Ishikawa (cell line): ENCODE measurements at regions not wholly inside any gene's neighbourhood (a gene's known extent, or its start where the extent isn't known, plus 50 kb on each side); places are given as distances from the start of the nearest gene placed in this dataset.

Source experiments
- CEBPB ChIP-seq: IDR thresholded peaks from 2 replicates; pipeline ENCODE4 v1.6.1; 2012
- CREB1 ChIP-seq: IDR thresholded peaks from 2 replicates; pipeline ENCODE4 v1.6.1; 2012; ENCODE audit warnings: low read depth
- EGR1 ChIP-seq: IDR thresholded peaks from 2 replicates; pipeline ENCODE4 v1.6.1; 2012
- EP300 ChIP-seq: IDR thresholded peaks from 2 replicates; pipeline ENCODE4 v1.6.1; 2012; ENCODE audit warnings: borderline replicate concordance
- FOXM1 ChIP-seq: IDR thresholded peaks from 2 replicates; pipeline ENCODE4 v1.6.1; 2012; ENCODE audit warnings: low read depth, borderline replicate concordance
- MAX ChIP-seq: IDR thresholded peaks from 2 replicates; pipeline ENCODE4 v1.6.1; 2012
- NFIC ChIP-seq: IDR thresholded peaks from 2 replicates; pipeline ENCODE4 v1.6.1; 2012
- RAD21 ChIP-seq: IDR thresholded peaks from 2 replicates; pipeline ENCODE4 v1.6.1; 2012; ENCODE audit warnings: low read depth
- REST ChIP-seq: IDR thresholded peaks from 2 replicates; pipeline ENCODE4 v1.6.1; 2012; ENCODE audit warnings: low read depth, mild to moderate bottlenecking
- TAF1 ChIP-seq: IDR thresholded peaks from 2 replicates; pipeline ENCODE4 v1.6.1; 2012; ENCODE audit warnings: low read depth, mild to moderate bottlenecking
- TCF12 ChIP-seq: IDR thresholded peaks from 2 replicates; pipeline ENCODE4 v1.6.1; 2012; ENCODE audit warnings: low read depth
- TEAD4 ChIP-seq: IDR thresholded peaks from 2 replicates; pipeline ENCODE4 v1.6.1; 2012
- USF1 ChIP-seq: IDR thresholded peaks from 2 replicates; pipeline ENCODE4 v1.6.1; 2012
- YY1 ChIP-seq: IDR thresholded peaks from 2 replicates; pipeline ENCODE4 v1.6.1; 2012; ENCODE audit warnings: low read depth
- ZBTB7A ChIP-seq: IDR thresholded peaks from 2 replicates; pipeline ENCODE4 v1.6.1; 2012; ENCODE audit warnings: low read depth

- TF ChIP-seq YY1 (no peak), RAD21 (no peak), TEAD4 (no peak), REST (no peak), ZBTB7A (no peak), EP300 (no peak), NFIC (no peak)
Measured at GRCh38 chr2:147665105-147665504, 179.7 kb upstream of the ACVR2A start.

- TF ChIP-seq FOXM1 = no peak
- no peak for TF ChIP-seq TEAD4
- TF ChIP-seq CREB1 = no peak
Measured at GRCh38 chr2:147663962-147664361, 180.9 kb upstream of the ACVR2A start.

- no peak for TF ChIP-seq MAX
- no peak for TF ChIP-seq CEBPB
- no peak for TF ChIP-seq TCF12
- no peak for TF ChIP-seq YY1
- TF ChIP-seq TAF1 = no peak
- TF ChIP-seq ZBTB7A = no peak
- TF ChIP-seq REST = no peak
- TF ChIP-seq CREB1 = no peak
- TF ChIP-seq NFIC = no peak
- TF ChIP-seq EGR1 = no peak
- no peak for TF ChIP-seq EP300
- no peak for TF ChIP-seq RAD21
- TF ChIP-seq FOXM1 = no peak
- no peak for TF ChIP-seq TEAD4
- TF ChIP-seq USF1 = no peak
Measured at GRCh38 chr2:147663153-147663961, 181.5 kb upstream of the ACVR2A start.

GRCh38 chr2:147662221-147662620 lies 182.6 kb upstream of the ACVR2A start:
- no peak for TF ChIP-seq EP300
- no peak for TF ChIP-seq EGR1
- TF ChIP-seq YY1 = no peak
- TF ChIP-seq NFIC = no peak
- no peak for TF ChIP-seq TCF12
- TF ChIP-seq REST = no peak
- no peak for TF ChIP-seq ZBTB7A

- TF ChIP-seq RAD21 = no peak
- TF ChIP-seq EP300 = no peak
- TF ChIP-seq REST = no peak
- TF ChIP-seq CEBPB = no peak
- TF ChIP-seq YY1 = no peak
- TF ChIP-seq TAF1 = no peak
- no peak for TF ChIP-seq USF1
- TF ChIP-seq MAX = no peak
Measured at GRCh38 chr2:147660680-147661079, 184.1 kb upstream of the ACVR2A start.
